ENCODE measurements at regions not wholly inside any gene's neighbourhood (a gene's known extent, or its start where the extent isn't known, plus 50 kb on each side); places are given as distances from the start of the nearest gene placed in this dataset.

DNA sequence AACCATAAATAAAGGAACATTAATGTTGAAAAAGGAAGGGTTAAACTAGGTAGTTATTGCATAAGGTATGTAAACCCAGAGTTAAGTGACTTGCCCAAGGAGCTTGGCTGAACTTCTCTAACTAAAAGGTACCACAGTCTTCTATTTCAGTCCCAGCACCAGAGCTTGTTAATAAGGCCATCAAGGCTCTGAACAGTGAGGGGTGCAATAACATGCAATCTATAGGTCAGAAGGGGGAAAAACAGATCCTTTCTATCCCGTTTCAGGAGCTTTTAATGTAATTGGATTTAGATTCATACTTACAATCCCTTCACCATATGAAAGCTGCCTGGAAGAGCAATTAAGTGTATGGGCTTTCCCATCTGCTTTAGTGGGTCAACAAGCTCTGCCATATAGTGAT is 441.5 kb upstream of the SPRY2 start (continued):
- TF ChIP-seq, protein P1, sequence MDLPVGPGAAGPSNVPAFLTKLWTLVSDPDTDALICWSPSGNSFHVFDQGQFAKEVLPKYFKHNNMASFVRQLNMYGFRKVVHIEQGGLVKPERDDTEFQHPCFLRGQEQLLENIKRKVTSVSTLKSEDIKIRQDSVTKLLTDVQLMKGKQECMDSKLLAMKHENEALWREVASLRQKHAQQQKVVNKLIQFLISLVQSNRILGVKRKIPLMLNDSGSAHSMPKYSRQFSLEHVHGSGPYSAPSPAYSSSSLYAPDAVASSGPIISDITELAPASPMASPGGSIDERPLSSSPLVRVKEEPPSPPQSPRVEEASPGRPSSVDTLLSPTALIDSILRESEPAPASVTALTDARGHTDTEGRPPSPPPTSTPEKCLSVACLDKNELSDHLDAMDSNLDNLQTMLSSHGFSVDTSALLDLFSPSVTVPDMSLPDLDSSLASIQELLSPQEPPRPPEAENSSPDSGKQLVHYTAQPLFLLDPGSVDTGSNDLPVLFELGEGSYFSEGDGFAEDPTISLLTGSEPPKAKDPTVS (IDR thresholded peaks at IDR 0.05; ENCODE audit: low read depth, low read length): no peak
- TF ChIP-seq, protein P2, sequence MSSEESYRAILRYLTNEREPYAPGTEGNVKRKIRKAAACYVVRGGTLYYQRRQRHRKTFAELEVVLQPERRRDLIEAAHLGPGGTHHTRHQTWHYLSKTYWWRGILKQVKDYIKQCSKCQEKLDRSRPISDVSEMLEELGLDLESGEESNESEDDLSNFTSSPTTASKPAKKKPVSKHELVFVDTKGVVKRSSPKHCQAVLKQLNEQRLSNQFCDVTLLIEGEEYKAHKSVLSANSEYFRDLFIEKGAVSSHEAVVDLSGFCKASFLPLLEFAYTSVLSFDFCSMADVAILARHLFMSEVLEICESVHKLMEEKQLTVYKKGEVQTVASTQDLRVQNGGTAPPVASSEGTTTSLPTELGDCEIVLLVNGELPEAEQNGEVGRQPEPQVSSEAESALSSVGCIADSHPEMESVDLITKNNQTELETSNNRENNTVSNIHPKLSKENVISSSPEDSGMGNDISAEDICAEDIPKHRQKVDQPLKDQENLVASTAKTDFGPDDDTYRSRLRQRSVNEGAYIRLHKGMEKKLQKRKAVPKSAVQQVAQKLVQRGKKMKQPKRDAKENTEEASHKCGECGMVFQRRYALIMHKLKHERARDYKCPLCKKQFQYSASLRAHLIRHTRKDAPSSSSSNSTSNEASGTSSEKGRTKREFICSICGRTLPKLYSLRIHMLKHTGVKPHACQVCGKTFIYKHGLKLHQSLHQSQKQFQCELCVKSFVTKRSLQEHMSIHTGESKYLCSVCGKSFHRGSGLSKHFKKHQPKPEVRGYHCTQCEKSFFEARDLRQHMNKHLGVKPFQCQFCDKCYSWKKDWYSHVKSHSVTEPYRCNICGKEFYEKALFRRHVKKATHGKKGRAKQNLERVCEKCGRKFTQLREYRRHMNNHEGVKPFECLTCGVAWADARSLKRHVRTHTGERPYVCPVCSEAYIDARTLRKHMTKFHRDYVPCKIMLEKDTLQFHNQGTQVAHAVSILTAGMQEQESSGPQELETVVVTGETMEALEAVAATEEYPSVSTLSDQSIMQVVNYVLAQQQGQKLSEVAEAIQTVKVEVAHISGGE (CRISPR knock-in tag; IDR thresholded peaks at IDR 0.05): no peak
- TF ChIP-seq, protein P3, sequence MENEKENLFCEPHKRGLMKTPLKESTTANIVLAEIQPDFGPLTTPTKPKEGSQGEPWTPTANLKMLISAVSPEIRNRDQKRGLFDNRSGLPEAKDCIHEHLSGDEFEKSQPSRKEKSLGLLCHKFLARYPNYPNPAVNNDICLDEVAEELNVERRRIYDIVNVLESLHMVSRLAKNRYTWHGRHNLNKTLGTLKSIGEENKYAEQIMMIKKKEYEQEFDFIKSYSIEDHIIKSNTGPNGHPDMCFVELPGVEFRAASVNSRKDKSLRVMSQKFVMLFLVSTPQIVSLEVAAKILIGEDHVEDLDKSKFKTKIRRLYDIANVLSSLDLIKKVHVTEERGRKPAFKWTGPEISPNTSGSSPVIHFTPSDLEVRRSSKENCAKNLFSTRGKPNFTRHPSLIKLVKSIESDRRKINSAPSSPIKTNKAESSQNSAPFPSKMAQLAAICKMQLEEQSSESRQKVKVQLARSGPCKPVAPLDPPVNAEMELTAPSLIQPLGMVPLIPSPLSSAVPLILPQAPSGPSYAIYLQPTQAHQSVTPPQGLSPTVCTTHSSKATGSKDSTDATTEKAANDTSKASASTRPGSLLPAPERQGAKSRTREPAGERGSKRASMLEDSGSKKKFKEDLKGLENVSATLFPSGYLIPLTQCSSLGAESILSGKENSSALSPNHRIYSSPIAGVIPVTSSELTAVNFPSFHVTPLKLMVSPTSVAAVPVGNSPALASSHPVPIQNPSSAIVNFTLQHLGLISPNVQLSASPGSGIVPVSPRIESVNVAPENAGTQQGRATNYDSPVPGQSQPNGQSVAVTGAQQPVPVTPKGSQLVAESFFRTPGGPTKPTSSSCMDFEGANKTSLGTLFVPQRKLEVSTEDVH (IDR thresholded peaks at IDR 0.05; ENCODE audit: low read depth, partially characterized antibody): no peak
- TF ChIP-seq MEF2A (IDR thresholded peaks at IDR 0.05; ENCODE audit: insufficient read depth, low read depth, low read length): no peak
- no peak for TF ChIP-seq SRF (IDR thresholded peaks at IDR 0.05; ENCODE audit: low read depth in 2 of 2, low read length in 2 of 2)
- TF ChIP-seq HDAC6 (IDR thresholded peaks at IDR 0.05; ENCODE audit: unreplicated experiment): no peak
- TF ChIP-seq CBX5 (IDR thresholded peaks at IDR 0.05; ENCODE audit: low read depth): no peak
- no peak for TF ChIP-seq EGR1 (IDR thresholded peaks at IDR 0.05; ENCODE audit: borderline replicate concordance in 1 of 2, low read depth in 2 of 2, low read length in 2 of 2)
- TF ChIP-seq FOXM1 (IDR thresholded peaks at IDR 0.05; ENCODE audit: low read depth, low read length): no peak
- TF ChIP-seq FOS (IDR thresholded peaks at IDR 0.05; ENCODE audit: borderline replicate concordance, extremely low read depth, insufficient read length): no peak

Data from GM12878 (cell line).